HG03432 (cell line): ENCODE measurements at regions not wholly inside any gene's neighbourhood (a gene's known extent, or its start where the extent isn't known, plus 50 kb on each side); places are given as distances from the start of the nearest gene placed in this dataset.
"Not testable (repeated sequence)": the region's sequence is repeated elsewhere in the genome, so short reads cannot be mapped to it uniquely, and the experiment has no call there.

Experiments
- ATAC-seq: cut with Tn5 transposase; IDR thresholded peaks from one replicate; pipeline ENCODE4 v1.9.1; 2021; ENCODE audit warnings: mild to moderate bottlenecking, moderate library complexity; ENCODE audit not compliant: unreplicated experiment

DNA sequence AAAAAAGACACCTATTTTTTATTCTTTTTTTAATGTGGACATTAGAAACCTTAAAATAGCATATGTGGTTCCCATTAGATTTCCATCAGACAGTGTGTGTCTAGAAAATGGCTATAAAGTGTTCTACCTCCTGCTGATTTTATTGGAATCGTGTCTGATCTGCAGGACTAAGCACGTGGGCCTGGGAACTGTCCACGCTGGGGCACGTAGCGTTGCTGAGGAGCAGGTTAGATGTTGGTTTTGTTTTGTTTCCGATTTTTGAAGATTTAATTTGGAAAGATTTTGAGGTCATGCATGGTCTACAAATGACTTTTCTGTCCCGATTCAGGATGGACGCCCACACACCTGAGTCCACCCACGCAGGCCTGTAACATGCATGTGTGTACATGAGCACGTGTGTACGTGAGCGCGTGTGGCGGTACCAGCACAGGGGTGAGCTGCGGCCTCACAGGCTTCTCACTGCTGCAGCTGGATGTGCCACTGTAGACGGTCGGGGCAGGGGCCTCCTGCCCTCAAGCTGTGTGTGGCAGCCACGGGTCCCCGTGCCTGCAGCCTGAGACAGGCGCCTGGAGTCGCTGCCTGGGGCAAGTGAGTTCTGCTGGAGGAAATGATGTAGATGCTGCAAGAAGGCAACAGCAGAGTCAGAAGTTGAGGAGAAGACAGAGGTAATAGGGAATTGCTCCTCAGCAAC, 99.7 kb upstream of the CTDP1 start:
- no peak for ATAC-seq

DNA sequence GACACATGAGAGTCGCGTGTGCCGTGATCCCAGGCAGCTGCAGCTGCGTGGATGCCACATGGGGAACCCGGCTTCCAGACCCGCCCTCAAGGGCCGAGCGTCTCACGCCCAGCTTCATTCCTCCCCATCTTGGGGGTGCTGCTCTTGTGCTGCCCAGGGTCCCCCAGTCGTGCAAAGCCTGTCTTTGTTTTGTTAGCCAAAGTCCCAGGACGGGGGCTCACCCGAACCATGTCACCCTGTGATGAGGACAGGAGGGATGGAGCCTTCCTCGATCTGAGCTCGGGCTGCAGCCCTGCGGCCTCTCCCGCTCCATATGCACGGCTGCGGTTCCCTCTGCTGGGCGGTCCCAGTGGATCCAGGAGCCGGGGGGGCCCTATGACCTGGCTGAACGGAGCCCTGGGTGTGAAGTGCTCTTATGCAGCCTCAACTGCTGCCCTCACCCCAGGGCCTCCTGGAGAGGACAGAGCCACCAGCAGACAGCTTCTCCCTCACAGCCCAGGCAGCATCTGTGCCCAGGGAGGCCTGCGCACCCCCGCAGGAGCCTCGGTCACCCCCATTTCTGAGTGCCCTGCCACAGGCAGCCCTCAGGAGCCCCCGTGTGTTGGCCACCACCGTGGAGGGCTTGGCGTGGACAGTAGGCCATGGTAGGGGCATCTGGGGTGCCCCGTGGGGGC, 99.0 kb upstream of the CTDP1 start:
- no peak for ATAC-seq

DNA sequence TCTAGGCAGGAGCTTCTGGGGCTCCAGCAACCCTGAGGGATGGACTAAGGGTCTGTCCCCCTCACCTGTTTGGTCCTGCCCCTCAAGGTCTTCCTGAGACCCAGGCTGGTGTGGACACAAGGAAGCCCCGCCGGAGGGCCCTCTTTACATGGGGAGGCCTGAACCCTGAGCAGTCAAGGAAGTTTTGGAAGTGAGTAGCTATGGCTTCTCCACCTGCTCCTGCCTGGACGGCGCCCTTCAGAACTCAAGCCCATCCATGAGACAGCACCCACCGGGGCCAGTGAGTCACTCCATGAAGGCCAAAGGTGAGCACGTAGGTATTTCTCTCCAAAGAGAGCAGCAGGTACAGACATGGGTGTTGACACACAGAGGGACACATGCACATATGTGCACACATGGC, 98.2 kb upstream of the CTDP1 start:
- no peak for ATAC-seq

DNA sequence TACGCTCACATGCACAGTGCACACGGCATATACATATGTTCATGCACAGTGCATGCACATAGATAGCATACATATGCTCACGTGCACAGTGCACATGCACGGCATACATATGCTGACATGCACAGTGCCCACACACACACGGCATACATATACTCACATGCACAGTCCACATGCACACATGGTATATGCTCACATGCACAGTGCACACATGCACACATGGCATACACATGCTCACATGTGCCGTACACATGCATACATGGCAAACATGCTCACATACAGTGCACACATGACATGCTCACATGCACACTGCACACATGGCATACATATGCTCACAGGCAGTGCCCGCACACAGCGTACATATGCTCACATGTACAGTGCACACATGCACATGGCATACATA, 97.7 kb upstream of the CTDP1 start:
- no peak for ATAC-seq

DNA sequence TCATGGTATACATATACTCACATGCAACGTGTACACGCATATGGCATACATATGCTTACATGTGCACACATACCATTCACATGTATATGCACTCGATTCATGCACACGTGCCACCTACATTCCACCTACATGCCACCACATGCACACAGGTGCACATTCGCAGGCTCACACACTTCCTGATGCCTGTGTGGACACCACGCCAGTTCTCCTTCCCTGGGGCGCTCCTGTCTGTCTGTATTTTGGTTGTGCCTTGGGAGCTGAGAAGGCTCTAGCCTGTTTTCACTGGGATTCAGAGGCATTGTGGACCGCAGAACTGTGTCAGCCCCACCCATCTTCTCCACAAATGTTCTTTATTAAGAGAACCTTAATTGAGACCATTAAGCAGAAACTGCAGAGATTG, 96.6 kb upstream of the CTDP1 start:
- ATAC-seq, result no peak

DNA sequence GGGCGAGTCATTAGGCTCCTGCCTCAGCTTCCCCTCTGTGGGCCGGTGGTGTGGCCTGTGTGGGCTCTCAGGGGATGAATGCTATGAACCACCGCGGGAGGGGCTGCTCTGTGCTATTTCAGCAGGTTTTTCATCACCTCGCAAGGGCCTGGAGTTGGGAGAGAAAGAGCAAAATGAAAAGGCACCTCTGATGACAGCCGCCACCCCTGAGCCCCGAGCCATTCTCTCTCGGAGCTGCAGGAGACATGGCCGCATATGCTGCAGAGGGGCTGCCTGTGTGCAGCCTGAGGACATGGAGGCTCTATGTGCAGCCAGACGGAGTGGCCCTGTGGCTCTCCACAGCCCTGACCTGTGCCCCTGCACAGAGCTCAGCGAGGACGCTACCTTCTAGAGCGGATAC, 96.2 kb upstream of the CTDP1 start:
- ATAC-seq, result no peak

DNA sequence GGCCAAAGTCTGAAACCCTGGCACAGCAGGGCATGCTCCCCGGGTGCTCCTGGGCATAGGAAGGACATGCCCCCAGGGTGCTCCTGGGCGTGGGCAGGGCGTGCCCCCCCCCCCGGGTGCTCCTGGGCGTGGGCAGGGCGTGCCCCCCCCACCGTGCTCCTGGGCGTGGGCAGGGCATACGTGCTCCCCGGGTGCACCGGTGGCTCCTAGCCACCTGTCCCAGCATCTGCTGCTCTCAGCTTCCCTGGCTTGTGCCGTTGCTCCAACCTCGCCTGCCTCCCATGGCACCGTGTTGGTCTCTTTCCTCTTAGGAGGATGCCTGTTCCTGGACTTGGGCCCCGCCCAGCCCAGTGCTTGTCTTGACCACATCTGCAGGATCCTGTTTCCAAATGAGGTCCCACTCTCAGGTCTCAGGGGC, 95.6 kb upstream of the CTDP1 start:
- ATAC-seq, result no peak

DNA sequence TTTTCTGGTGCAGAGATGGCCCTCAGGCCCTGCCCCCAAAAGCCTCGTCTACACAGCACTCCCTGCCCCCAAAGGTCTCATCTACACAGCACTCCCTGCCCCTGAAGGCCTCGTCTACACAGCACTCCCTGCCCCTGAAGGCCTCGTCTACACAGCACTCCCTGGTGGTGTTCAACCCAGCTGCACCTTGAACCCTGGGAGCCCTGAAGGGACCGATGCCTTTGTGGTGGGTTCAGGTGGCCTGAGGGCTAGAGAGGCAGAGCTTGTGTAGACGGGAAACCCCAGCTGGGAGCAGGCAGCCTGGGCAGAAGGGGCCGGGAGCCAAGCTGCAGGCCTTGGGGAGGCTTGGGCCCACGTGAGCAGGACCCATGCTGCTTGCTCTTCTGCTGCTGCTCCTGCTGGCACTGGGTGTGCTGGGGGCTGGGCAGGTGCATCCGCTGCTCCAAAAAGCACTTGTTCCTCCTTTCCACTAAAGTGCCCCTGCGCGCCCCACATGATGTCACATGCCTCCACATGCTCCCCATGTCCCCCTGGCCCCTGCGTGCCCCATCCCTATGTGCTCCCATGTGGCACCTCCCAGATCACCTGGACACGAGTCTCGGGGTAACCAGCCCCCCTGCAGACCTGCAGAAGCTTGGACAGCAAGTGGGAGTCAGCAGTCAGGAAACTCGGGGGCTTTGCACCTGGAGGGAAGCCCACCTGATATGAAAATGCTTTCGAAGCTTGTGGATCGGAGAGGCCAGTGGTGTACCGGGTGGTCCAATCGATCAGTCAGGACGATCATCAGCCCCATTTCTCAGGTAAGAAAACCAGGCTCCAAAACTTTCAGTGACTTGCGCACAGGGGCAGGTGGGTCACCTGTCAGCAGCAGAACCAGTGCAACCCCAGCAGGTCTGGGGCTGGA, 94.9 kb upstream of the CTDP1 start:
- no peak for ATAC-seq

DNA sequence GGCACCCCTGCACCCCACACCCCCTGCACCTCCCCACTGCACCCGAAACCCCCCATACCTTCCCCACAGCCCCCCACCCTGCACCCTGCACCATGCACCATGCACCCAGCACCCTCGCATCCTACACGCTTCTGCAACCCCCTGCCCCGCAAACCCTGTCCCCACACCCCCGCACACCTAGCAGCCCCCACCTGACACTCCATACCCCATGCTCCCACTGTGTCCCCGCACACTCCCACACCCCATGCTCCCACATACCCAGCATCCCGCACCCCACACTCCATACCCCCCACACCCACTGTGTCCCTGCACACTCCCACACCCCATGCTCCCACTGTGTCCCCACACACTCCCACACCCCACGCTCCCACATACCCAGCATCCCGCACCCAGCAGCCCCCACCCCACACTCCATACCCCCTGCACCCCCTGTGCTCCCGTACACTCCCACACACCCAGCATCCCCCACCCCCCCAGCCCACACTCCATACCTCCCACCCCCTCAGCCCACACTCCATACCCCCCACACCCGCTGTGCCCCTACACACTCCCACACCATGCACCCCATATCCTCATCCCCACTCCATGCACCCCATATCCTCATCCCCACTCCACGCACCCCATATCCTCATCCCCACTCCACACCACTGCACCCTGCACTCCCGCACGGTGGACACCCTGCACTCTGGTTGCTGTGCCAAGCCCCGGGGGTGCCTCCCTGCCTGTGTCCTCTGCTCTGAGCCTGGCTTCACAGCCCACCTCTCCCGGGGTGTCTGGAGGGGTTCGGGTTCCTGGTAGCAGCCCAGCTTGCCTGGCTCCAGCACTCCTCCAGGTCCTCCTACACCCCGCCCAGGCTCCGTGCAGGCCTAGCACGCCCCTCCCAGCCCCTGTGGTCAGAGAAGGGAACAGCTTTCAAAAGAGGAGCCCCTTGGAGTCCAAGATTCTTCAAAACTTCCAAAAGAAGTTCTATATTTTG, 93.9 kb upstream of the CTDP1 start:
- ATAC-seq, result no peak

DNA sequence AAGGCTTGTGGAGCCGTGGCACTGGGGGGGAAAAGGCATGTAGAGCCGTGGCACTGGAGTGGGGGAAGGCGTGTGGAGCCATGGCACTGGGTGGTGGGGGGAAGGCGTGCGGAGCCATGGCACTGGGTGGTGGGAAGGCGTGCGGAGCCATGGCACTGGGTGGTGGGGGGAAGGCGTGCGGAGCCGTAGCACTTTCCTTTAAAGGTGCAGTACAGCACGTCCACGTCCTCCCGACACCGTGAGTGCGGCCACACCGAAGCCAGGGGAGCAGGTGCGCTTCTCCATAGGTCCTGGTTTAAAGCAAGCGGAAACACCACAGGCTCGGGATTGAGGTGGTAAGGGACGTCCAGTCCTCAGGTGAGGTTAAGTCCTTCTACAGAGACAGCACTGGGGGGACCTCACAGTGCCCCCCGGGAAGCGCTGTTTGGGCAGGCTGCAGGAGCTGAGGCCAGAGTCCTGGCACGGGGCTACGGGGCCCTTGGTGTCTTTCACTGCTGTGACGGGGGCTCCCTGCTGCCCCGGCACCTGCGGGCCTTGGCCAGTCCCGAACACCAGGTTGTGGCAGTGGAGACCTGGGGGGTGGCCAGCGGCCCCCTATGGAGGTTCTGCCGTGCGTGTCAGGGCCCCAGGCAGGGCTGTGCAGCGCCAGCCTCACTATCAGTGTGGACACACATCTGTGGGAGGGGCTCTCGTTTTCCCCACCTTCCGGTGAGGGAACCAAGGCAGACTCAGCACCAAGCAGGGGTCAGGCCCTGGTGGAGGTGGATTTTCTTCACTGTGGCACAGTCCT, 93.0 kb upstream of the CTDP1 start:
- no peak for ATAC-seq

DNA sequence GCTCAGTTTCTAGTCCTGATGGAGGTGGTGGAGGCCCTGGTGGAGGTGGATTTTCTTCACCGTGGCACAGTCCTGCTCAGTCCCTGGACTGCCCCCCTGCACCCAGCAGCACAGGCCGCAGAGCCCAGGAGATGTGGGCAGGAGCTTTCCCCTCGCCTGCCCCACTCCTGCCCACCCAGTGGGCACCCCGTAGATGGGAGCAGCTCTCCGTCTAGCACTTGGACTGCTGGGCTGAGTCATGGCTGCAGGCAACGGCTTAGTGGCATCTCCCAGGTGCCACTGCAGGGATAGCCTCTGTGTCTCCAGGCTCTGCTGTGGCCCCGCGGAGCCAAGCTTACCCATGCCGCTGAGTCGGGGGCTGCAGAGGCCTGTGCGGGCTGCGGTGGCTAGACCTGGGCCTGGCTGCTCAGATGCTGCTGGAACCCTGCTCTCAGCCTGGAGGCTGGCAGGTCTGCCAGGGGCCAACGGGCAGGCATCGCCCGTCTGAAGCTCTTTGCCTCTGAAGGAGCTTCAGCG, 92.3 kb upstream of the CTDP1 start:
- no peak for ATAC-seq

DNA sequence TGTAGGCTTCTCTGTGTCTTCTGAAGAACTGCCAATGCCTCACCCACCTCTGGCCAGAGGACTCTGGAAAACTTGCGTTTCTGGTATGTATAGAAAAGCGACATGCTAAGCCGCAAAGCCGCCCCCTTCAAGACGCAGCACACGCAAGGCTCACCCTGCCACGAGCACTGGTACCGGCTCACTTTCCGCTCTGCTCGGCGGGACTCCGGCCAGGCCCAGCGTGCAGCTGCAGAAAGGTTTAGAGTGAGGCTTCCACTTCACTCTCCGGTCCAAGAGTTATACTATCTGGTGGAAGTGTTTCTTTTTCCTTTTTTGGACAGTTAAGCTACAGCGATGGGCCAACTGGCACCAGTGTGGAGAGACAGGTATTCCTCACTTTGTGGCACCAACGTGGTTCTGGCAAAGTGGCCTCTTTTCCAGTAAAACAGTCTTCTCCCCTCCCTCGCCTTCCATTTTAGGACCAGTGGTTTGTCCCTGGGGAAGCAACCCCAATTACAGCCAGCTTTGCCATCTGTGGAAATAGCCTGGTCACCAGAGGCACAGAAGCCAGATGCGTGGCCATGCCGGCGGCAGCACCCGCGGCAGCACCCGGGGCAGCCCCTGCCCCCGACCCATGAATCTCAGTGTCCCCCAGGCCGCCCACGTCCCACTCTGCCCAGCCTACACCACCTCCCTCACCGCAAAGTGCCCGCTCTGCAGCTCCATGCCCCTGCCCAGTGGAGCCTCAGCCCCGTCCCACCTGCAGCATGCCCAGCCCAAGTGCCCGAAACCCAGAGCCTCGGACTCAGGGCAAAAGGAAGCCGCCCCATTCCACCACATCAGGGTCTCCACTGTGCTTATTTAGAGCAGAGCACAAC, 91.6 kb upstream of the CTDP1 start:
- no peak for ATAC-seq

DNA sequence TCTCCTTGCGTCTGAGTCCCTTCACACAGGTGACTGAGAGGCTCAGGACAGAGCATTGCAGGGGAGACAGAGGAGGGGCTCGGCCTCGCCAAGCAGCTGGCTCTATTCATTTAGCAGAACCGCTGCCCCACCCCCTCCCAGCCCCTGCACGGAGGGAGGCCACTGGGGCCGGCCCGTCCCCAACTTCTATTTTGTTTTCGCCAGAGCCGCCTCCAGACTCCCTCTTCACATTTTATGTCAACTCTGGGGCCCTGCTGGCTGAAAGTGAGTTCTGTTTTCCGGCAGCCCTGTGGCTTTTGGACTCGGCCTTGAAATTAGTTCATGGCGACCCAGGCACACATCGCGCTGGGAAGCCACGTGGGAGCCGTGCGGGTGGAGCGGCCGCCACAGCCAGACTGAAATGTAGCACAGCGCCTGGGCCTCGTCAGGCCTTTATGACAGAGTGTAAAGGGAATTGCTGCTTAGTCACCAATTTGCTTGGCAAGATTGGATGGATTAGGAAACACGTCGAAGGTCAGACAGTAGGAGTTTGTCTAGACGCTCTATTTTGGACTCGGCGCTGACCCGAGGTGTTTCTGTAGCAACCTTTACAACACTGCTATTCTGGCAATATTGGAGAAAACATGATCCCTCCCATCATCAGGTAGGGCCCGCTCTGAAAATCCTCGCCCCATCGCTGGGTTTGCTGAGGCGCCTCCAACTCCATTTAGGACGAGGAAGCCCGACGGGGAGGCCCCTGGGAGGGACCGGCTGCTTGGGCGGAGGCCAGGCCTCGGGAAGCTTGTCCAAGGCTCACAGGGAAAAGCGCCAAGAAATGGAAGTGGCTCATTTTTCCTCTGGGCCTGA, 90.7 kb upstream of the CTDP1 start:
- ATAC-seq, result no peak

DNA sequence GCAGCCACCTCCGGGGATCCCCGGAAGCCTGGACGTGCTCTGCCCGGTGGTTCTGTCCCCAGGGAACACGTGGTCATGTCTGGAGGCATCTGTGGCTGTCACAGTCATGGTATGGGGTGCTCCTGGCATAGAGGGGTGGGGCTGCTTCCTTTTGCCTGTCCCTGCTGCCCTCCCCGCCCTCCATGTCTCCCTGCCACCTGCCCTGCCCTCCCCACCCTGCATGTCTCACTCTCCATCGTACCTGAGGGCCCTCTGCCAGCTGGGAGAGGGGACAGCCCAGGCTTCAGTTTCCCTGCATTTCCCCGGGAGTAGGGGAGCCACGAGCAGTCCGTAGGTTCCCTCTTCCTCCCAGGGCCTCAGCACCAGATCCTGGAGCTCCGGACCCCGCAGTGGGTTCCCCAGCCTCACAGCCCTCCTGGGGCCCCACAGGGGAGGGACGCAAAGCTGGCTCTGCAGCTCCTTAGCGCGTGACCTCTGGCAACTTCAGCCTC, 90.0 kb upstream of the CTDP1 start:
- no peak for ATAC-seq

DNA sequence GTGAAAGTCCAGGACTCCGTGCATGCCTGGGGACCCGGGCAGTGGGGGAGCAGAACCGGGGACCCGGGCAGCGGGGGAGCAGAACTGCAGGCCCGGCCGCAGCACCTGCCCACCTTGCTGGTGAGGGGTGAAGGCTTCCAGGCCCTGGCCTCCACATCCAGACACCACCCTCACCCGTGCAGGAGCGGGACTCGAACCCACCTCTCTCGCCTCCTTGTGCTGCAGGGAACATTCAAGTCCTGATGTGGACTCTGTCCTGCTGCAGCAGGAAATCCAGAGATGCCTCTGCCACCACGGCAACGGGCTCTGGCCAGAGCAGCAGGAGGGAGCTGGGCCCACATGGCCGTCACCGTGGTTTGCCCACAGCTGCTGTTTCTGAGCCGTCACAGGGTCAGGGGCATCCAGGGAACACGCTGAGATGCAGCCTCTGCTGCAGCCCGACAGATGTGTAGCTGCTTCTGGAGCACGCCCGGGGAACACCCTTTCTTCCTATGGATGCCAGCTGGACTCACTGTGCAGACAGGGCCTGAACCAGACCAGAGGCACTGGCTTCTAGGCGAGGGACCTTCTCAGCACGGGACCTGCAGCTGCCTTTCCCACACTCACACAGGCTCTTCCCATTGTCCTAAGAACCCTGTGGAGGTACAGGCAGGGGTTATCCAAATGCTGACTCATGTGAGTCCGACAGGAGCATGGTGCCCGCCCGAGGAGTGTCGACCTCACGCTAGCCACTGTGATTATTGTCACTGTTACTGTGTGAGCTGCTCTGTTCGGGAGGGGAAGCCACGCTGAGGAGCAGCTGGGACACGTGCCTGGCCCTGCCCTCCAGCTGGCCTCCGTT, 89.2 kb upstream of the CTDP1 start:
- no peak for ATAC-seq

DNA sequence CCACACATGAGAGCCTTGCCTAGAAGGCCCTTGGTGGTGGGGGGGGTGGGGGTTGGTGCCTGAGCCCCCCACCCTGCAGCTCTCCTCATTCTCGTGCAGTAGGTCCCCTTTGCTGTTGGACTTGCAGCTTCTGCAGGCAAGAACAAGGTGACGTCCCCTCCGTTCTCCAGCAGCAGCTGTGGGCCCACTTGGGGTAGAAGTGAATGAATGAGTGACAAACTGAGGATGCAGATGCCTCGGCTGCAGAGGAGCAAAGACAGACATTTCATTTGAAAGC, 88.6 kb upstream of the CTDP1 start:
- ATAC-seq, result no peak

DNA sequence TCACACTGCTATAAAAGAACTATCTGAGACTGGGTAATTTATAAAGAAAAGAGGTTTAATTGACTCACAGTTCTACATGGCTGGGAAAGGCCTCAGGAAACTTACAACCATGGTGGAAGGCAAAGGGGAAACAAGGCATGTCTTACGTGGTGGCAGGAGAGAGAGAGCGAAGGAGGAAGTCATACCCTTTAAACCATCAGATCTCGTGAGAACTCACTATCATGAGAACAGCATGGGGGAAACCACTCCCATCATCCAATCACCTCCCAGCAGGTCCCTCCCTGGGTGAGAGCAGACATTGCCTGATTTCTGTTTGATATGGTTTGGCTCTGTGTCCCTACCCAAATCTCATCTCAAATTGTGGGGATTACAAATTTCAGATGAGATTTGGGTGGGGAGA, 86.9 kb upstream of the CTDP1 start:
- not testable (repeated sequence) for ATAC-seq
